Activated naive CD4-positive, alpha-beta T cell treated with anti-CD3 and anti-CD28 coated beads, Interleukin-2, amount 50 U/mL, for 24 hours (primary cell): ENCODE measurements at regions not wholly inside any gene's neighbourhood (a gene's known extent, or its start where the extent isn't known, plus 50 kb on each side); places are given as distances from the start of the nearest gene placed in this dataset.

Experiments used
- H3K27ac Mint-ChIP-seq: one replicate; pipeline ENCODE4 v1.8.0; 2021; ENCODE audit warnings: mild to moderate bottlenecking, mixed read lengths
- H3K27me3 Mint-ChIP-seq: one replicate; pipeline ENCODE4 v1.8.0; 2021; ENCODE audit warnings: mixed read lengths
- H3K36me3 Mint-ChIP-seq: one replicate; pipeline ENCODE4 v1.8.0; 2021; ENCODE audit warnings: mixed read lengths
- H3K4me1 Mint-ChIP-seq: one replicate; pipeline ENCODE4 v1.8.0; 2021; ENCODE audit warnings: mixed read lengths
- H3K4me3 Mint-ChIP-seq: one replicate; pipeline ENCODE4 v1.8.0; 2021; ENCODE audit warnings: mild to moderate bottlenecking, mixed read lengths
- H3K9me3 Mint-ChIP-seq: one replicate; pipeline ENCODE4 v1.8.0; 2021; ENCODE audit warnings: mixed read lengths

GRCh38 chr7:98528079-98528478 is 89.0 kb upstream of the NPTX2 start:
- Mint-ChIP-seq H3K27ac (no peak overlapping the region), H3K4me1 (no peaks in the 10 kb centered on the region), H3K27me3 (no peaks in the 10 kb centered on the region), H3K4me3 (no peak overlapping the region), H3K36me3 (no peaks in the 10 kb centered on the region), H3K9me3 (peaks cover 12% of the 10 kb centered on the region)

GRCh38 chr7:98526059-98526458 is 91.0 kb upstream of the NPTX2 start:
- Mint-ChIP-seq H3K4me3 (no peak overlapping the region), H3K36me3 (no peaks in the 10 kb centered on the region)

GRCh38 chr7:98521089-98521692 is 95.9 kb upstream of the NPTX2 start:
- Mint-ChIP-seq H3K9me3 (peaks cover 4% of the 10 kb centered on the region), H3K36me3 (no peaks in the 10 kb centered on the region), H3K27me3 (peaks cover 3% of the 10 kb centered on the region), H3K4me3 (no peak overlapping the region), H3K4me1 (no peaks in the 10 kb centered on the region), H3K27ac (no peak overlapping the region)

More at GRCh38 chr7:98526059-98526458, 91.0 kb upstream of the NPTX2 start:
- Mint-ChIP-seq H3K27ac (no peak overlapping the region), H3K9me3 (peaks cover 5% of the 10 kb centered on the region), H3K27me3 (no peaks in the 10 kb centered on the region), H3K4me1 (no peaks in the 10 kb centered on the region)

- H3K27me3 Mint-ChIP-seq = peaks cover 3% of the 10 kb centered on the region
- no peaks in the 10 kb centered on the region for H3K36me3 Mint-ChIP-seq
- H3K9me3 Mint-ChIP-seq = peaks cover 4% of the 10 kb centered on the region
- H3K4me1 Mint-ChIP-seq = no peaks in the 10 kb centered on the region
- H3K4me3 Mint-ChIP-seq = no peak overlapping the region
- H3K27ac Mint-ChIP-seq = no peak overlapping the region
These were observed 96.6 kb upstream of the NPTX2 start for GRCh38 chr7:98520356-98520951.

- peaks cover 3% of the 10 kb centered on the region for H3K27me3 Mint-ChIP-seq
- H3K4me1 Mint-ChIP-seq = no peaks in the 10 kb centered on the region
- H3K27ac Mint-ChIP-seq = no peak overlapping the region
- peaks cover 4% of the 10 kb centered on the region for H3K9me3 Mint-ChIP-seq
- no peak overlapping the region for H3K4me3 Mint-ChIP-seq
- H3K36me3 Mint-ChIP-seq = no peaks in the 10 kb centered on the region
These were observed 98.7 kb upstream of the NPTX2 start for GRCh38 chr7:98518159-98518947.

- H3K4me3 Mint-ChIP-seq = no peak overlapping the region
- H3K27ac Mint-ChIP-seq = no peak overlapping the region
- H3K27me3 Mint-ChIP-seq = peaks cover 6% of the 10 kb centered on the region
- H3K9me3 Mint-ChIP-seq = no peaks in the 10 kb centered on the region
- H3K4me1 Mint-ChIP-seq = no peaks in the 10 kb centered on the region
- H3K36me3 Mint-ChIP-seq = no peaks in the 10 kb centered on the region
These were observed 101.9 kb upstream of the NPTX2 start for GRCh38 chr7:98515201-98515600.

- Mint-ChIP-seq H3K9me3 (no peaks in the 10 kb centered on the region), H3K4me3 (no peak overlapping the region), H3K27ac (no peak overlapping the region), H3K36me3 (no peaks in the 10 kb centered on the region), H3K27me3 (peaks cover 8% of the 10 kb centered on the region), H3K4me1 (no peaks in the 10 kb centered on the region)
These were observed 102.7 kb upstream of the NPTX2 start for GRCh38 chr7:98514211-98515031.

- Mint-ChIP-seq H3K27ac (no peak overlapping the region), H3K9me3 (peaks cover 6% of the 10 kb centered on the region), H3K27me3 (peaks cover 10% of the 10 kb centered on the region), H3K4me3 (no peak overlapping the region), H3K36me3 (no peaks in the 10 kb centered on the region), H3K4me1 (no peaks in the 10 kb centered on the region)
These were observed 105.9 kb upstream of the NPTX2 start for GRCh38 chr7:98511175-98511574.

- H3K4me3 Mint-ChIP-seq = no peak overlapping the region
- H3K27ac Mint-ChIP-seq = no peak overlapping the region
- H3K27me3 Mint-ChIP-seq = peaks cover 10% of the 10 kb centered on the region
- no peaks in the 10 kb centered on the region for H3K4me1 Mint-ChIP-seq
- H3K36me3 Mint-ChIP-seq = no peaks in the 10 kb centered on the region
- peaks cover 6% of the 10 kb centered on the region for H3K9me3 Mint-ChIP-seq
These were observed 107.2 kb upstream of the NPTX2 start for GRCh38 chr7:98509836-98510235.

GRCh38 chr7:98506471-98506870 is 105.6 kb upstream of the BAIAP2L1 start:
- no peaks in the 10 kb centered on the region for H3K4me1 Mint-ChIP-seq
- H3K9me3 Mint-ChIP-seq = peaks cover 6% of the 10 kb centered on the region
- H3K27ac Mint-ChIP-seq = no peak overlapping the region
- no peak overlapping the region for H3K4me3 Mint-ChIP-seq
- H3K27me3 Mint-ChIP-seq = peaks cover 16% of the 10 kb centered on the region
- H3K36me3 Mint-ChIP-seq = no peaks in the 10 kb centered on the region

GRCh38 chr7:98500764-98501163 is 99.9 kb upstream of the BAIAP2L1 start:
- Mint-ChIP-seq H3K27me3 (peaks cover 9% of the 10 kb centered on the region), H3K27ac (no peak overlapping the region), H3K4me1 (no peaks in the 10 kb centered on the region), H3K4me3 (no peak overlapping the region), H3K36me3 (peaks cover 2% of the 10 kb centered on the region), H3K9me3 (peaks cover 6% of the 10 kb centered on the region)

- H3K4me3 Mint-ChIP-seq = no peak overlapping the region
- peaks cover 6% of the 10 kb centered on the region for H3K9me3 Mint-ChIP-seq
- H3K27me3 Mint-ChIP-seq = no peaks in the 10 kb centered on the region
- no peaks in the 10 kb centered on the region for H3K4me1 Mint-ChIP-seq
- H3K27ac Mint-ChIP-seq = no peak overlapping the region
- H3K36me3 Mint-ChIP-seq = peaks cover 2% of the 10 kb centered on the region
These were observed 95.7 kb upstream of the BAIAP2L1 start for GRCh38 chr7:98496618-98497017.

- H3K4me1 Mint-ChIP-seq = no peaks in the 10 kb centered on the region
- peaks cover 6% of the 10 kb centered on the region for H3K9me3 Mint-ChIP-seq
- peaks cover 2% of the 10 kb centered on the region for H3K36me3 Mint-ChIP-seq
These were observed 94.5 kb upstream of the BAIAP2L1 start for GRCh38 chr7:98495200-98495955.

GRCh38 chr7:98493030-98493778 is 92.3 kb upstream of the BAIAP2L1 start:
- H3K27ac Mint-ChIP-seq = peak overlapping the region; percentile 6
- H3K27me3 Mint-ChIP-seq = peaks cover 2% of the 10 kb centered on the region
- H3K4me1 Mint-ChIP-seq = no peaks in the 10 kb centered on the region
- H3K9me3 Mint-ChIP-seq = peaks cover 6% of the 10 kb centered on the region
- H3K4me3 Mint-ChIP-seq = no peak overlapping the region
- peaks cover 2% of the 10 kb centered on the region for H3K36me3 Mint-ChIP-seq

More at GRCh38 chr7:98495200-98495955, 94.5 kb upstream of the BAIAP2L1 start:
- no peaks in the 10 kb centered on the region for H3K27me3 Mint-ChIP-seq
- no peak overlapping the region for H3K4me3 Mint-ChIP-seq
- no peak overlapping the region for H3K27ac Mint-ChIP-seq
